Tibial nerve (tissue), 4 donors: ENCODE measurements at regions not wholly inside any gene's neighbourhood (a gene's known extent, or its start where the extent isn't known, plus 50 kb on each side); places are given as distances from the start of the nearest gene placed in this dataset.

ENCODE experiments used
- DNase-seq, 2 donors: peaks; one replicate each; pipeline ENCODE4 v3.0.0-alpha.2; 2019; ENCODE audit warnings: low spot score in 2 of 2
- H3K27ac ChIP-seq, 4 donors: fragments of 200-600 bp; sonication (generic) in 3 of 4; one replicate each; pipeline ENCODE4 v1.5.1; 2017 to 2019; ENCODE audit warnings: mild to moderate bottlenecking in 1 of 4
- H3K27me3 ChIP-seq, 2 donors: fragments of 200-600 bp; sonication (generic) in 1 of 2; one replicate each; pipeline versions ENCODE4 v1.5.1 to v1.6.0; 2017 to 2019
- H3K36me3 ChIP-seq, 3 donors: fragments of 200-600 bp; sonication (generic); one replicate each; pipeline ENCODE4 v1.5.1; 2018 to 2019
- H3K4me1 ChIP-seq, 4 donors: fragments of 200-600 bp; sonication (generic) in 3 of 4; one replicate each; pipeline ENCODE4 v1.5.1; 2017 to 2019
- H3K4me3 ChIP-seq, 4 donors: fragments of 200-600 bp; sonication (generic) in 3 of 4; one replicate each; pipeline ENCODE4 v1.5.1; 2017 to 2019; ENCODE audit warnings: mild to moderate bottlenecking in 1 of 4, moderate library complexity in 1 of 4
- H3K9me3 ChIP-seq, 4 donors: fragments of 200-600 bp; sonication (generic) in 3 of 4; one replicate each; pipeline ENCODE4 v1.5.1; 2017 to 2019
- CTCF ChIP-seq, 5 experiments: fragments of 200-600 bp in 3 of 5; fragments of 450-650 bp in 2 of 5; sonication (generic) in 3 of 5; IDR thresholded peaks; one replicate each; pipeline ENCODE4 v1.5.1; 2016 to 2019; ENCODE audit warnings: antibody characterized with exemption in 5 of 5, mild to moderate bottlenecking in 3 of 5, moderate library complexity in 2 of 5
- EP300 ChIP-seq, 2 donors: sonication (generic); formaldehyde crosslinking; IDR thresholded peaks; one replicate each; pipeline ENCODE4 v1.6.1; 2017; ENCODE audit warnings: antibody characterized with exemption in 2 of 2, mild to moderate bottlenecking in 1 of 2
- POLR2A ChIP-seq, 2 donors: fragments of 450-650 bp; IDR thresholded peaks; one replicate each; pipeline ENCODE4 v1.6.1; 2017; ENCODE audit warnings: antibody characterized with exemption in 2 of 2, mild to moderate bottlenecking in 2 of 2, moderate library complexity in 2 of 2
- WGBS, 2 donors: methylation state at CpG; one replicate each; pipeline ENCODE4 v1.1.5; 2018; 5-methylcytosine and 5-hydroxymethylcytosine counted together

GRCh38 chr10:33506838-33507661 lies 172.6 kb upstream of the NRP1 start:
- 83 to 87% methylated on average over 5 of the region's 5 CpGs for WGBS, 2 donors
- TF ChIP-seq EP300 (IDR thresholded peaks at IDR 0.05) (peak; percentile 25 to 44), POLR2A (IDR thresholded peaks at IDR 0.05) (no peak), CTCF (IDR thresholded peaks at IDR 0.05) (no peak)

GRCh38 chr10:33506391-33506790 lies 171.9 kb upstream of the NRP1 start:
- H3K27ac ChIP-seq = no peak overlapping the region
- H3K27me3 ChIP-seq = no peaks in the 10 kb centered on the region
- TF ChIP-seq EP300 (IDR thresholded peaks at IDR 0.05) (no peak), POLR2A (IDR thresholded peaks at IDR 0.05) (no peak), CTCF (IDR thresholded peaks at IDR 0.05) (no peak)
- no peak overlapping the region for H3K4me3 ChIP-seq
- H3K36me3 ChIP-seq = no peaks in the 10 kb centered on the region
- no peak for DNase-seq
- no peaks in the 10 kb centered on the region for H3K9me3 ChIP-seq
- peaks cover 0 to 14% (median 0%) of the 10 kb centered on the region in 4 donors for H3K4me1 ChIP-seq
- 69 to 73% methylated on average over 2 of the region's 2 CpGs for WGBS, 2 donors

More at GRCh38 chr10:33506838-33507661, 172.6 kb upstream of the NRP1 start:
- Histone ChIP-seq H3K4me1 (peaks cover 0 to 14% (median 0%) of the 10 kb centered on the region in 4 donors), H3K9me3 (no peaks in the 10 kb centered on the region), H3K27ac (no peak overlapping the region), H3K36me3 (no peaks in the 10 kb centered on the region), H3K27me3 (no peaks in the 10 kb centered on the region), H3K4me3 (no peak overlapping the region)
- no peak for DNase-seq

- TF ChIP-seq EP300 (IDR thresholded peaks at IDR 0.05) (no peak), POLR2A (IDR thresholded peaks at IDR 0.05) (no peak), CTCF (IDR thresholded peaks at IDR 0.05) (no peak)
- no peak for DNase-seq
- Histone ChIP-seq H3K4me1 (no peaks in the 10 kb centered on the region), H3K4me3 (no peak overlapping the region), H3K36me3 (no peaks in the 10 kb centered on the region), H3K27me3 (no peaks in the 10 kb centered on the region), H3K9me3 (no peaks in the 10 kb centered on the region), H3K27ac (no peak overlapping the region)
- WGBS, 2 donors = 97 to 100% methylated on average over 1 of the region's 1 CpG
These were observed 166.7 kb upstream of the NRP1 start for GRCh38 chr10:33501161-33501560.

GRCh38 chr10:33498391-33498891 lies 164.0 kb upstream of the NRP1 start:
- no peaks in the 10 kb centered on the region for H3K9me3 ChIP-seq
- 44 to 62% methylated on average over 5 of the region's 5 CpGs for WGBS, 2 donors
- TF ChIP-seq POLR2A (IDR thresholded peaks at IDR 0.05) (no peak), CTCF (IDR thresholded peaks at IDR 0.05) (no peak), EP300 (IDR thresholded peaks at IDR 0.05) (no peak)

GRCh38 chr10:33497338-33497737 lies 162.9 kb upstream of the NRP1 start:
- no peaks in the 10 kb centered on the region for H3K36me3 ChIP-seq
- no peak overlapping the region for H3K27ac ChIP-seq
- WGBS, 2 donors = 61 to 63% methylated on average over 3 of the region's 3 CpGs

More at GRCh38 chr10:33498391-33498891, 164.0 kb upstream of the NRP1 start:
- Histone ChIP-seq H3K36me3 (no peaks in the 10 kb centered on the region), H3K27me3 (no peaks in the 10 kb centered on the region), H3K4me1 (no peaks in the 10 kb centered on the region), H3K27ac (no peak overlapping the region), H3K4me3 (no peak overlapping the region)
- no peak for DNase-seq

More at GRCh38 chr10:33497338-33497737, 162.9 kb upstream of the NRP1 start:
- Histone ChIP-seq H3K4me1 (peaks cover 0 to 5% (median 0%) of the 10 kb centered on the region in 4 donors), H3K9me3 (no peaks in the 10 kb centered on the region), H3K4me3 (no peak overlapping the region), H3K27me3 (no peaks in the 10 kb centered on the region)
- DNase-seq = no peak
- no peak for TF ChIP-seq CTCF (IDR thresholded peaks at IDR 0.05)
- no peak for TF ChIP-seq EP300 (IDR thresholded peaks at IDR 0.05)
- no peak for TF ChIP-seq POLR2A (IDR thresholded peaks at IDR 0.05)
